Mesothelial cell of epicardium (in vitro differentiated cells): ENCODE measurements at regions not wholly inside any gene's neighbourhood (a gene's known extent, or its start where the extent isn't known, plus 50 kb on each side); places are given as distances from the start of the nearest gene placed in this dataset.

ENCODE experiments used
- DNase-seq, 2 experiments: peaks; one replicate each; pipeline ENCODE4 v3.0.0; 2021; ENCODE audit warnings: low spot score in 2 of 2; ENCODE audit not compliant: unreplicated experiment in 2 of 2
- H3K27ac Mint-ChIP-seq: 2 replicates; pipeline ENCODE4 v1.8.0; 2021; ENCODE audit warnings: mixed read lengths
- H3K27me3 Mint-ChIP-seq: 2 replicates; pipeline ENCODE4 v1.8.0; 2021; ENCODE audit warnings: low read depth, mixed read lengths
- H3K36me3 Mint-ChIP-seq: 2 replicates; pipeline ENCODE4 v1.8.0; 2021; ENCODE audit warnings: mixed read lengths
- H3K4me1 Mint-ChIP-seq: 2 replicates; pipeline ENCODE4 v1.8.0; 2021; ENCODE audit warnings: mixed read lengths
- H3K4me3 Mint-ChIP-seq: 2 replicates; pipeline ENCODE4 v1.8.0; 2021; ENCODE audit warnings: mild to moderate bottlenecking, moderate library complexity, mixed read lengths
- H3K9me3 Mint-ChIP-seq: 2 replicates; pipeline ENCODE4 v1.8.0; 2021; ENCODE audit warnings: mixed read lengths
- CTCF ChIP-seq: fragments of 200-600 bp; sonication (generic); IDR thresholded peaks from one replicate; pipeline ENCODE4 v1.5.0; 2021; ENCODE audit warnings: antibody characterized with exemption; ENCODE audit not compliant: unreplicated experiment

GRCh38 chr13:39941911-39942551 lies 286.6 kb downstream of the COG6 start:
- Mint-ChIP-seq H3K9me3 (peaks cover 14% of the 10 kb centered on the region), H3K36me3 (no peaks in the 10 kb centered on the region), H3K27me3 (no peaks in the 10 kb centered on the region), H3K27ac (no peak overlapping the region), H3K4me3 (no peak overlapping the region), H3K4me1 (peaks cover 28% of the 10 kb centered on the region)
- TF ChIP-seq CTCF, result no peak
- DNase-seq, result no peak

DNA sequence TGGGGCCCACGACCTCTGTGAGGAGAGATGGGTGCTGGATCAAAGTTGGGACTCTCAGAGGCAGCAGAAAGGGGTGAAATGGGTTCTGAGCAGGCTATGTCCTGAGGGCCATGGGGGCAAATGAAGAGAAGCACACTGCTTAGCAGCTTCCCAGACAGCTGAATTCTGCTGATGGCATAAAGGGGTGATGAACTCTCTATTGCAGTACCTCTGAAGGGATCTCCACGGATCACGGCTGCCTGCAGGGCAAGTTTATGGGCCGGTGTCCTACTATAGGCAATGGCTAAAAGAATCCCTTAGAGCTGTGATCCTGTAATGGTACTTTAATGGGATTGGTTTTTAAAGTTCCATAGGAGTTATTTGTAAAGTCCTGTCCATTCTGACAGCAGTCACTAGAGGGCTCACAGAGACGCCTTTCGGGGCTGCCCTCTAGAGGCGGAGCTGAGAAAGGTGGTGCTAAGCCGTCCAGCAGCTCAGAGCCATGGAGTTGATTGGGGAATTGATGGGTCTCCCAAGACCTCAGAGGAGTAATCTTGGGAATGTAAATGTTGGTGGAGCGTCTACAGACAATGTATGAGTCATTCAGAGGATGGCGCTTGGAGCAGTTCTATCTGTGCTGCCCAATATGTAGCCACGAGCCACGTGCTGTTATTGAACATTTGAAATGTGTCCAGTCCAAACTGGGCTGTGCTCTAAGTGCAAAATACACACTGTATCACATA lies 287.3 kb downstream of the COG6 start:
- peaks cover 20% of the 10 kb centered on the region for H3K9me3 Mint-ChIP-seq
- DNase-seq, result peak in 1 of 2 experiments; percentile 50
- no peaks in the 10 kb centered on the region for H3K36me3 Mint-ChIP-seq
- no peak overlapping the region for H3K4me3 Mint-ChIP-seq
- H3K4me1 Mint-ChIP-seq, result peaks cover 25% of the 10 kb centered on the region
- H3K27ac Mint-ChIP-seq, result no peak overlapping the region
- peak; percentile 49 for TF ChIP-seq CTCF
- no peaks in the 10 kb centered on the region for H3K27me3 Mint-ChIP-seq

- H3K9me3 Mint-ChIP-seq, result peaks cover 20% of the 10 kb centered on the region
- TF ChIP-seq CTCF, result no peak
- no peak overlapping the region for H3K27ac Mint-ChIP-seq
These were observed 288.2 kb downstream of the COG6 start for GRCh38 chr13:39943711-39944110.

DNA sequence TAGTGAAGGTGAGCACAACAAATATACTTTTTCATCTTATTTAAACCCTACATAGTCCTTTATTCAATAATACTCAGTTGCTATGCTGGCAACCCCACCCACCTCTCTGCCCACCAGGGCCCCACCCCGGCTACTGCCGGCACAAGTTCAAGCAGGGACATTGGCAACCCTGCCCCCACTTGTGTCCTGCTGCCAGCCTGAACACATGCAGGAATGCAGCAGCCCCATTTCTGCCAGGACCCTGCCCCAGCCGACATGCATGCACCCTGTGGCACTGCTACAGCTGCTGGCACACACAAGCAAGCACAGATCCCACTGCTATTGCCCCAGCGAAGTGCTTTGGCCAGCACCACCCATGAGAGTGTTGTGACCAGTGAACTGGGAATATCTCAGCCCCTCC lies 289.8 kb downstream of the COG6 start:
- Mint-ChIP-seq H3K9me3 (peaks cover 20% of the 10 kb centered on the region), H3K4me3 (no peak overlapping the region), H3K27me3 (no peaks in the 10 kb centered on the region), H3K27ac (no peak overlapping the region), H3K4me1 (peaks cover 12% of the 10 kb centered on the region), H3K36me3 (no peaks in the 10 kb centered on the region)
- TF ChIP-seq CTCF, result no peak
- no peak for DNase-seq

More at GRCh38 chr13:39943711-39944110, 288.2 kb downstream of the COG6 start:
- no peaks in the 10 kb centered on the region for H3K27me3 Mint-ChIP-seq
- H3K36me3 Mint-ChIP-seq, result no peaks in the 10 kb centered on the region
- peaks cover 19% of the 10 kb centered on the region for H3K4me1 Mint-ChIP-seq
- no peak for DNase-seq
- no peak overlapping the region for H3K4me3 Mint-ChIP-seq

GRCh38 chr13:39946769-39947168 lies 291.3 kb downstream of the COG6 start:
- Mint-ChIP-seq H3K36me3 (no peaks in the 10 kb centered on the region), H3K9me3 (peaks cover 20% of the 10 kb centered on the region), H3K27me3 (no peaks in the 10 kb centered on the region), H3K4me3 (no peak overlapping the region), H3K4me1 (peaks cover 12% of the 10 kb centered on the region), H3K27ac (no peak overlapping the region)
- TF ChIP-seq CTCF, result no peak
- DNase-seq, result no peak
